ENCODE measurements at regions not wholly inside any gene's neighbourhood (a gene's known extent, or its start where the extent isn't known, plus 50 kb on each side); places are given as distances from the start of the nearest gene placed in this dataset.

GRCh38 chr2:898319-898718 is 52.3 kb upstream of the SNTG2 start:
- peaks cover 15% of the 10 kb centered on the region for H3K36me3 Mint-ChIP-seq (ENCODE audit: unreplicated experiment)
- H3K9me3 Mint-ChIP-seq (ENCODE audit: unreplicated experiment): no peaks in the 10 kb centered on the region
- no peaks in the 10 kb centered on the region for H3K4me1 Mint-ChIP-seq (ENCODE audit: low read depth, unreplicated experiment)
- DNase-seq: peak; percentile 52
- TF ChIP-seq, protein P1, sequence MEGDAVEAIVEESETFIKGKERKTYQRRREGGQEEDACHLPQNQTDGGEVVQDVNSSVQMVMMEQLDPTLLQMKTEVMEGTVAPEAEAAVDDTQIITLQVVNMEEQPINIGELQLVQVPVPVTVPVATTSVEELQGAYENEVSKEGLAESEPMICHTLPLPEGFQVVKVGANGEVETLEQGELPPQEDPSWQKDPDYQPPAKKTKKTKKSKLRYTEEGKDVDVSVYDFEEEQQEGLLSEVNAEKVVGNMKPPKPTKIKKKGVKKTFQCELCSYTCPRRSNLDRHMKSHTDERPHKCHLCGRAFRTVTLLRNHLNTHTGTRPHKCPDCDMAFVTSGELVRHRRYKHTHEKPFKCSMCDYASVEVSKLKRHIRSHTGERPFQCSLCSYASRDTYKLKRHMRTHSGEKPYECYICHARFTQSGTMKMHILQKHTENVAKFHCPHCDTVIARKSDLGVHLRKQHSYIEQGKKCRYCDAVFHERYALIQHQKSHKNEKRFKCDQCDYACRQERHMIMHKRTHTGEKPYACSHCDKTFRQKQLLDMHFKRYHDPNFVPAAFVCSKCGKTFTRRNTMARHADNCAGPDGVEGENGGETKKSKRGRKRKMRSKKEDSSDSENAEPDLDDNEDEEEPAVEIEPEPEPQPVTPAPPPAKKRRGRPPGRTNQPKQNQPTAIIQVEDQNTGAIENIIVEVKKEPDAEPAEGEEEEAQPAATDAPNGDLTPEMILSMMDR (IDR thresholded peaks at IDR 0.05; ENCODE audit: partially characterized antibody, unreplicated experiment): peak; percentile 50
- no peak overlapping the region for H3K27ac Mint-ChIP-seq (ENCODE audit: unreplicated experiment)
- peaks cover 5% of the 10 kb centered on the region for H3K27me3 Mint-ChIP-seq (ENCODE audit: unreplicated experiment)
- H3K4me3 Mint-ChIP-seq (ENCODE audit: unreplicated experiment): no peak overlapping the region

GRCh38 chr2:897091-897490 is 53.6 kb upstream of the SNTG2 start:
- Mint-ChIP-seq H3K27ac (ENCODE audit: unreplicated experiment) (no peak overlapping the region), H3K27me3 (ENCODE audit: unreplicated experiment) (peaks cover 5% of the 10 kb centered on the region), H3K36me3 (ENCODE audit: unreplicated experiment) (peaks cover 11% of the 10 kb centered on the region), H3K9me3 (ENCODE audit: unreplicated experiment) (no peaks in the 10 kb centered on the region), H3K4me3 (ENCODE audit: unreplicated experiment) (no peak overlapping the region), H3K4me1 (ENCODE audit: low read depth, unreplicated experiment) (no peaks in the 10 kb centered on the region)
- TF ChIP-seq, protein P1 (IDR thresholded peaks at IDR 0.05; ENCODE audit: partially characterized antibody, unreplicated experiment): no peak
- no peak for DNase-seq

DNA sequence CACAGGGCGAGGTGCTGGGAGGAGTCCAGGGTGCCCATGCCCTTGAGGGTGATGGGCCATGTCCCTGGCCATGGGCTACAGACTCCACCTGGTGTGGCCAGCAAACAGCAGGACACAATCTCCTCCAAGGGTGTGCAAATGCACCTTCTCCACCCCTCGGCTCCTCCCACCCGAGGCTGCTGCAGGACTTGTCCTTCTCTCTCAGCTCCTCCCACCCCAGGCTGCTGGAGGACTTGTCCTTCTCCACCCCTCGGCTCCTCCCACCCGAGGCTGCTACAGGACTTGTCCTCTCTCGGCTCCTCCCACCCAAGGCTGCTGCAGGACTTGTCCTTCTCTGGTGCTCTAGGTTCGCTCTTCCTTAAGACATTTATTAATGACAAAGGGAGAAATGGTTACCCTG is 57.3 kb upstream of the SNTG2 start:
- no peaks in the 10 kb centered on the region for H3K9me3 Mint-ChIP-seq (ENCODE audit: unreplicated experiment)
- H3K36me3 Mint-ChIP-seq (ENCODE audit: unreplicated experiment): peaks cover 11% of the 10 kb centered on the region
- H3K4me3 Mint-ChIP-seq (ENCODE audit: unreplicated experiment): no peak overlapping the region
- no peak for DNase-seq
- no peak overlapping the region for H3K27ac Mint-ChIP-seq (ENCODE audit: unreplicated experiment)
- TF ChIP-seq, protein P1 (IDR thresholded peaks at IDR 0.05; ENCODE audit: partially characterized antibody, unreplicated experiment): no peak
- H3K27me3 Mint-ChIP-seq (ENCODE audit: unreplicated experiment): peaks cover 5% of the 10 kb centered on the region
- H3K4me1 Mint-ChIP-seq (ENCODE audit: low read depth, unreplicated experiment): no peaks in the 10 kb centered on the region

DNA sequence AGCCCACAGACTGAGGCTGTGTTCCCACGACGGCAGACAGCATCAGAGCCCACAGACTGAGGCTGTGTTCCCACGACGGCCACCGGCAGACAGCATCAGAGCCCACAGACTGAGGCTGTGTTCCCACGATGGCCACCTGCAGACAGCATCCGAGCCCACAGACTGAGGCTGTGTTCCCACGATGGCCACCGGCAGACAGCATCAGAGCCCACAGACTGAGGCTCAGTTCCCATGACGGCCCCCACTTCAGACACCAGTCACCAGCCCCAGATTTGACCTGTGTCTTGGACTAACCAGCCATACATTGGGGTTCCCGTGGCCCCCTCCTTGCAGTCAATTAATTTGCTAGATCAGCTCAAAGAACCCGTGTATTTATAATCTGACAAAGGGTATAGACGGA is 57.8 kb upstream of the SNTG2 start:
- Mint-ChIP-seq H3K27me3 (ENCODE audit: unreplicated experiment) (peaks cover 5% of the 10 kb centered on the region), H3K4me1 (ENCODE audit: low read depth, unreplicated experiment) (no peaks in the 10 kb centered on the region)

GRCh38 chr2:892401-892800 is 58.2 kb upstream of the SNTG2 start:
- H3K36me3 Mint-ChIP-seq (ENCODE audit: unreplicated experiment): peaks cover 11% of the 10 kb centered on the region
- no peaks in the 10 kb centered on the region for H3K9me3 Mint-ChIP-seq (ENCODE audit: unreplicated experiment)
- H3K4me3 Mint-ChIP-seq (ENCODE audit: unreplicated experiment): no peak overlapping the region
- no peak overlapping the region for H3K27ac Mint-ChIP-seq (ENCODE audit: unreplicated experiment)
- TF ChIP-seq, protein P1 (IDR thresholded peaks at IDR 0.05; ENCODE audit: partially characterized antibody, unreplicated experiment): no peak
- H3K27me3 Mint-ChIP-seq (ENCODE audit: unreplicated experiment): peaks cover 5% of the 10 kb centered on the region
- H3K4me1 Mint-ChIP-seq (ENCODE audit: low read depth, unreplicated experiment): no peaks in the 10 kb centered on the region
- no peak for DNase-seq

More for the DNA sequence above, 57.8 kb upstream of the SNTG2 start:
- TF ChIP-seq, protein P1 (IDR thresholded peaks at IDR 0.05; ENCODE audit: partially characterized antibody, unreplicated experiment): no peak
- Mint-ChIP-seq H3K36me3 (ENCODE audit: unreplicated experiment) (peaks cover 11% of the 10 kb centered on the region), H3K27ac (ENCODE audit: unreplicated experiment) (no peak overlapping the region), H3K4me3 (ENCODE audit: unreplicated experiment) (no peak overlapping the region), H3K9me3 (ENCODE audit: unreplicated experiment) (no peaks in the 10 kb centered on the region)
- no peak for DNase-seq

Data from glutamatergic neuron (in vitro differentiated cells).